Osteocyte (in vitro differentiated cells): ENCODE measurements at regions not wholly inside any gene's neighbourhood (a gene's known extent, or its start where the extent isn't known, plus 50 kb on each side); places are given as distances from the start of the nearest gene placed in this dataset.

Source experiments
- DNase-seq: peaks from one replicate; pipeline ENCODE4 v3.0.0; 2021; ENCODE audit warnings: mixed read lengths; ENCODE audit not compliant: unreplicated experiment; ENCODE audit errors: extremely low spot score
- H3K27ac Mint-ChIP-seq: one replicate; pipeline ENCODE4 v1.8.0; 2021; ENCODE audit warnings: mild to moderate bottlenecking, mixed read lengths; ENCODE audit not compliant: unreplicated experiment
- H3K27me3 Mint-ChIP-seq: one replicate; pipeline ENCODE4 v1.8.0; 2021; ENCODE audit warnings: mixed read lengths; ENCODE audit not compliant: unreplicated experiment
- H3K36me3 Mint-ChIP-seq: one replicate; pipeline ENCODE4 v1.8.0; 2021; ENCODE audit warnings: mixed read lengths; ENCODE audit not compliant: unreplicated experiment
- H3K4me1 Mint-ChIP-seq: one replicate; pipeline ENCODE4 v1.8.0; 2021; ENCODE audit warnings: mixed read lengths; ENCODE audit not compliant: unreplicated experiment
- H3K4me3 Mint-ChIP-seq: one replicate; pipeline ENCODE4 v1.8.0; 2021; ENCODE audit warnings: mild to moderate bottlenecking, moderate library complexity, mixed read lengths; ENCODE audit not compliant: unreplicated experiment
- H3K9me3 Mint-ChIP-seq: one replicate; pipeline ENCODE4 v1.8.0; 2021; ENCODE audit warnings: mixed read lengths; ENCODE audit not compliant: unreplicated experiment
- TF ChIP-seq, protein P1 (sequence below): fragments of 200-600 bp; sonication (generic); IDR thresholded peaks from 2 replicates; pipeline ENCODE4 v1.5.0; 2021; ENCODE audit warnings: antibody characterized with exemption, mild to moderate bottlenecking, moderate library complexity

DNA sequence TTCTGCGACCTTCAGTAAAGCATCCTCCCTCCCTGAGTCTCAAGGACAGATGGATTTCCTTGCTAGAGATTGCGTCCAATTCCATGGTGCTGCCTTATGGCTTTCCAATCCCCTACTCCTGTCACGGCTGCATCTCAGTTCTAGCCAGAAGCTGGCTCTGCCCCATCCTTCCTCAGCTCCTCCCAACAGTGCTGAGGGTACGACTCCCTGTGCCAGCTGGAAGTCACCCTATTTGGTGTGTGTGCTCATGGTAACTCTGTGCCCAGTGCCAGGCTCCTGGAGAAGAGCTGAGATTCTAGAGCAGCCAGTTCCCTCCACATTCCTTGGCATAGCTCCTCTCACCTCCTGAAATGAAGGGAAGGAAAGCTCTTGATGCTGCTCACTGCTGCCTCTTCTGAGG lies 185.0 kb upstream of the PODXL start:
- Mint-ChIP-seq H3K9me3 (no peaks in the 10 kb centered on the region), H3K36me3 (no peaks in the 10 kb centered on the region), H3K4me3 (no peak overlapping the region), H3K4me1 (no peaks in the 10 kb centered on the region), H3K27ac (no peak overlapping the region), H3K27me3 (peaks cover 30% of the 10 kb centered on the region)
- TF ChIP-seq, protein P1, sequence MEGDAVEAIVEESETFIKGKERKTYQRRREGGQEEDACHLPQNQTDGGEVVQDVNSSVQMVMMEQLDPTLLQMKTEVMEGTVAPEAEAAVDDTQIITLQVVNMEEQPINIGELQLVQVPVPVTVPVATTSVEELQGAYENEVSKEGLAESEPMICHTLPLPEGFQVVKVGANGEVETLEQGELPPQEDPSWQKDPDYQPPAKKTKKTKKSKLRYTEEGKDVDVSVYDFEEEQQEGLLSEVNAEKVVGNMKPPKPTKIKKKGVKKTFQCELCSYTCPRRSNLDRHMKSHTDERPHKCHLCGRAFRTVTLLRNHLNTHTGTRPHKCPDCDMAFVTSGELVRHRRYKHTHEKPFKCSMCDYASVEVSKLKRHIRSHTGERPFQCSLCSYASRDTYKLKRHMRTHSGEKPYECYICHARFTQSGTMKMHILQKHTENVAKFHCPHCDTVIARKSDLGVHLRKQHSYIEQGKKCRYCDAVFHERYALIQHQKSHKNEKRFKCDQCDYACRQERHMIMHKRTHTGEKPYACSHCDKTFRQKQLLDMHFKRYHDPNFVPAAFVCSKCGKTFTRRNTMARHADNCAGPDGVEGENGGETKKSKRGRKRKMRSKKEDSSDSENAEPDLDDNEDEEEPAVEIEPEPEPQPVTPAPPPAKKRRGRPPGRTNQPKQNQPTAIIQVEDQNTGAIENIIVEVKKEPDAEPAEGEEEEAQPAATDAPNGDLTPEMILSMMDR = no peak
- no peak for DNase-seq

DNA sequence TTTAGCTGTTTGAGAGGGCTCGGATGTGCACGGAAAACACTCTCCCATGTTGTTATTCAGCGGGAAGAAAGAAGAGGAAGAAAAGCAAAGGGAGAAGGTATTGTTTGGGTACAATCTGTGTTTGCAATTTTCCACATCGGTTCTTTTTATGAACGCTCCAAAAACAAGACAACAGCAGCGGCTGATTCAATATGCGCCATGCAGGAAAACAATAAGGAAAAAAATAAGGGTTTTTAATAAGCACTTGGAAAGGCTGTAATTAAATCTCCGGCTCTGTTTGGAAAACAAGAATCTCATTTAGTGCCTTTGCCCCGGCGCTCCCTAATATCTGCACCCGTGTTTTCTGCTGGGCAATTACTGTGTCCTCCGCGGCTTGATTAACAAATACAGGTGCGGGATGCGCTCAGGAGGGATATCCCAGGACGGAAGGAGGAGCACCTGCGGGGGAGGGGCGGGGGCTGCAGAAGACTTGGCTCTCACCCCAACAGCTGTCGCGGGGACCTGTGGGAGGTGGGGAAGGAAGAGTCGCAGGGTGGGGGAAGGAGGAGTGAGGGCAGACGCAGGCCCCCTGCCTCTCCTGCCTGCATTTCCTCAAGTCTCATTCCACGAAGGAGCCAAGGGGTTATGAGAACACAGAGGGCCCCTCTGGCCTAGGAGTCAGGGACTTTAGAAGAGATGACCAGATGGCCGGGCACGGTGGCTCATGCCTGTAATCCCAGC lies 181.5 kb upstream of the PODXL start:
- no peak overlapping the region for H3K4me3 Mint-ChIP-seq
- peaks cover 53% of the 10 kb centered on the region for H3K27me3 Mint-ChIP-seq
- TF ChIP-seq, protein P1 = no peak

DNA sequence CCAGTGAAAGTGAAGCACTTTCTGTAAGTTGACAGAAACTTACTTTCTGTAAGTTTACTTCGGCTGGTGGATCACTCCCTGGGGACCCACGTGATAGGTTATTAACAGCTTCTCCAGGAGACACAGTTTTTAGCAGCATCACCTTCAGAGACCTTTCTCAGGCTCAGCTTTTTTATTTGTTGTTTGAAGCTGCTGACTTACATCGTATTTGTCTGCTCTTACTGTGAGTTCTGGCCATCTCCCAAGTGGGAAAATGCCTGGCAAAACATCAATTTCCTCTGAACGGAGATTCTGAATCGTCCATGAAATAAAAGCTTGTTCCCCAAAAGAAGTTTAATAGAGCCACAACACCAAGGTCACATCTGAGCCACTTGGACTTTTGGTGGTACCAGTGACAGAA lies 178.7 kb upstream of the PODXL start:
- H3K36me3 Mint-ChIP-seq = no peaks in the 10 kb centered on the region
- no peak overlapping the region for H3K4me3 Mint-ChIP-seq
- peaks cover 58% of the 10 kb centered on the region for H3K27me3 Mint-ChIP-seq
- no peaks in the 10 kb centered on the region for H3K9me3 Mint-ChIP-seq
- DNase-seq = no peak
- no peaks in the 10 kb centered on the region for H3K4me1 Mint-ChIP-seq
- TF ChIP-seq, protein P1 = no peak
- H3K27ac Mint-ChIP-seq = no peak overlapping the region

More for the DNA sequence above, 181.5 kb upstream of the PODXL start:
- no peak overlapping the region for H3K27ac Mint-ChIP-seq
- H3K36me3 Mint-ChIP-seq = no peaks in the 10 kb centered on the region
- H3K4me1 Mint-ChIP-seq = no peaks in the 10 kb centered on the region
- no peak for DNase-seq
- H3K9me3 Mint-ChIP-seq = no peaks in the 10 kb centered on the region

DNA sequence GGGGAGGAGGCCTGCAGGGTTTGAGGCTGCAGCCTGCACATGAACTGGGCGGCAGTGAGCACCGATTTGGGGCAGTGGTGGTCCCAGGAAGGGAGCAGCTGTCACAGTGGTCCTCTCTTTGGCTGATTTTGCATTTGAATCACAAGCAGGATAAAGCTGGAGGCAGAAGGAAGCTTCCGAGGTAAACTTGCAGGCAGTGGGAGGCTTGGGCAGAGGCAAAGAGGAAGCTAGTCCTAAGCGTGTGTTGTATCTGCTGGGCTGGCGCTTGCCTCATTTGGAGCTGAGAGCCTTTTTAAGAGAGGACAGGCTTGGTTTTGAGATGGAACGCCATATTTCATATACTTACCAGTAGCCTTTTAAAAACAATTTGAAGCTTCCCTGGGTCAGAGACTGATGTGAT lies 177.2 kb upstream of the PODXL start:
- TF ChIP-seq, protein P1 = no peak
- peak; percentile 70 for DNase-seq
- no peak overlapping the region for H3K4me3 Mint-ChIP-seq
- peaks cover 65% of the 10 kb centered on the region for H3K27me3 Mint-ChIP-seq
- H3K9me3 Mint-ChIP-seq = no peaks in the 10 kb centered on the region
- H3K27ac Mint-ChIP-seq = no peak overlapping the region
- no peaks in the 10 kb centered on the region for H3K36me3 Mint-ChIP-seq
- no peaks in the 10 kb centered on the region for H3K4me1 Mint-ChIP-seq

DNA sequence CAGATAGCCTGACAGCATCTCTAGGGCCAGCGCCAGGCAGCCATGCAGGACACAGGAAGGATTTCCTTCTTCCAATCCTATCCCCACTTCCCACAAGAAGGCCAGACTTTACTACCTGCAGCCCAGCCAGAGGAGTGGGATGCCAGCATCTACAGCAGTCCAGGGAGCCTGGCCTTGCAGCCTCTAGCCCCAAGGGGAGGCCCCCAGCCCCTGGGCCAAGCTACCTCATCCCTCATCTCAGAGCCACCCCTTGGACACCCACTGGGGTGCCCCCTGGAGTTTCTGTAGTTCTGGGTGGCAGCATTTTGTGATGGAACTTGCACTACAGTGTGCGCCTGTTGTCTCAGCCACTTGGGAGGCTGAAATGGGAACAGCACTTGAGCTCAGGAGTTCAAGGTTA lies 170.8 kb upstream of the PODXL start:
- no peaks in the 10 kb centered on the region for H3K4me1 Mint-ChIP-seq
- peaks cover 57% of the 10 kb centered on the region for H3K27me3 Mint-ChIP-seq
- TF ChIP-seq, protein P1 = no peak
- H3K4me3 Mint-ChIP-seq = no peak overlapping the region
- H3K36me3 Mint-ChIP-seq = no peaks in the 10 kb centered on the region
- no peak overlapping the region for H3K27ac Mint-ChIP-seq
- H3K9me3 Mint-ChIP-seq = no peaks in the 10 kb centered on the region
- DNase-seq = peak; percentile 65
